ENCODE measurements at regions not wholly inside any gene's neighbourhood (a gene's known extent, or its start where the extent isn't known, plus 50 kb on each side); places are given as distances from the start of the nearest gene placed in this dataset.

GRCh38 chr2:89848114-89848513 is 1156.6 kb downstream of the RPIA start:
- no peak for TF ChIP-seq POLR2AphosphoS5 (IDR thresholded peaks at IDR 0.05; ENCODE audit: low read depth, low read length)
- TF ChIP-seq POLR2A (IDR thresholded peaks at IDR 0.05; ENCODE audit: low read depth, low read length): no peak
- TF ChIP-seq TAF1 (IDR thresholded peaks at IDR 0.05; ENCODE audit: low read depth, low read length): no peak
- TF ChIP-seq POU2F2 (IDR thresholded peaks at IDR 0.05; ENCODE audit: low read depth, low read length): no peak
